WTC11 (cell line): ENCODE measurements at regions not wholly inside any gene's neighbourhood (a gene's known extent, or its start where the extent isn't known, plus 50 kb on each side); places are given as distances from the start of the nearest gene placed in this dataset.
"Not testable (repeated sequence)": the region's sequence is repeated elsewhere in the genome, so short reads cannot be mapped to it uniquely, and the experiment has no call there.

Experiments used
- ESRRA ChIP-seq: sonication (generic); formaldehyde crosslinking; IDR thresholded peaks from 2 replicates; pipeline ENCODE4 v1.8.1; 2022; ENCODE audit warnings: mild to moderate bottlenecking, missing genetic modification reagents, borderline replicate concordance
- GABPB1 ChIP-seq: sonication (generic); formaldehyde crosslinking; IDR thresholded peaks from 2 replicates; pipeline ENCODE4 v1.8.1; 2023; ENCODE audit warnings: mild to moderate bottlenecking, missing genetic modification reagents
- MXD4 ChIP-seq: fragments of 250-450 bp; sonication (Bioruptor Pico); IDR thresholded peaks from 2 replicates; pipeline ENCODE4 v1.8.0; 2021; ENCODE audit warnings: mild to moderate bottlenecking, moderate library complexity, borderline replicate concordance
- NR2C2 ChIP-seq: sonication (generic); formaldehyde crosslinking; IDR thresholded peaks from 2 replicates; pipeline ENCODE4 v1.8.0; 2022; ENCODE audit warnings: mild to moderate bottlenecking, missing genetic modification reagents
- RELA ChIP-seq: sonication (generic); formaldehyde crosslinking; IDR thresholded peaks from 2 replicates; pipeline ENCODE4 v1.8.1; 2022; ENCODE audit warnings: missing genetic modification reagents, mild to moderate bottlenecking, borderline replicate concordance
- TEAD1 ChIP-seq: sonication (generic); formaldehyde crosslinking; IDR thresholded peaks from 2 replicates; pipeline ENCODE4 v1.8.0; 2022; ENCODE audit warnings: mild to moderate bottlenecking, missing genetic modification reagents
- ZNF263 ChIP-seq: sonication (generic); formaldehyde crosslinking; IDR thresholded peaks from 2 replicates; pipeline ENCODE4 v1.8.1; 2022; ENCODE audit warnings: low read depth, mild to moderate bottlenecking, moderate library complexity, missing genetic modification reagents
- TF ChIP-seq, protein P1 (sequence below): fragments of 200-600 bp; IDR thresholded peaks from 2 replicates; pipeline ENCODE4 v1.8.0; 2022; ENCODE audit warnings: antibody characterized with exemption
- TF ChIP-seq, protein P2 (sequence below): sonication (generic); formaldehyde crosslinking; IDR thresholded peaks from 2 replicates; pipeline ENCODE4 v1.8.1; 2023; ENCODE audit warnings: mild to moderate bottlenecking, missing genetic modification reagents, moderate library complexity
- TF ChIP-seq, protein P3 (sequence below): sonication (generic); formaldehyde crosslinking; IDR thresholded peaks from 2 replicates; pipeline ENCODE4 v1.8.1; 2022; ENCODE audit warnings: low read depth, missing genetic modification reagents, borderline replicate concordance
- TF ChIP-seq, protein P4 (sequence below): sonication (generic); formaldehyde crosslinking; conservative IDR thresholded peaks from 2 replicates; pipeline ENCODE4 v1.8.1; 2022; ENCODE audit warnings: mild to moderate bottlenecking, missing genetic modification reagents
- TF ChIP-seq, protein P5 (sequence below): fragments of 250-450 bp; sonication (Bioruptor Pico); IDR thresholded peaks from 2 replicates; pipeline ENCODE4 v1.9.0; 2021; ENCODE audit warnings: moderate library complexity, mild to moderate bottlenecking, inconsistent platforms, borderline replicate concordance

DNA sequence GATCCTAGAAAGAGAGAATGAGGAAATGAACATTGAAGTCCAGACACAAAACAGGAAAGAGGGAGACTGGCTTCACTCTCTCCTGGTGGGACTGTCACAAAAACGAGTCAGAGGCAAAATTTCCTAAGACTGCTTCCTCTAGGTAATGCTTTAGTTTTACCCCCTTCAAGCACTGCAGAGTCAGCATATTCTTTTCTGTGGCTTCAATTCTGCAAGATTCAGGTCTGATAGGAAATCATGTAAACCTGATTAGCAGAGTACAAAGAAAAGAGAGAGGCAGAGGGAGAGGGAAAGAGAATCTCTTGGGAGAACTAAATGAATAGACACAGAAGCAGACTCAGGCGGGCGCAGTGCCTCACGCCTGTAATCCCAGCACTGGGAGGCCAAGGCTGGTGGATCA lies 145.7 kb upstream of the VKORC1L1 start:
- TF ChIP-seq, protein P1, sequence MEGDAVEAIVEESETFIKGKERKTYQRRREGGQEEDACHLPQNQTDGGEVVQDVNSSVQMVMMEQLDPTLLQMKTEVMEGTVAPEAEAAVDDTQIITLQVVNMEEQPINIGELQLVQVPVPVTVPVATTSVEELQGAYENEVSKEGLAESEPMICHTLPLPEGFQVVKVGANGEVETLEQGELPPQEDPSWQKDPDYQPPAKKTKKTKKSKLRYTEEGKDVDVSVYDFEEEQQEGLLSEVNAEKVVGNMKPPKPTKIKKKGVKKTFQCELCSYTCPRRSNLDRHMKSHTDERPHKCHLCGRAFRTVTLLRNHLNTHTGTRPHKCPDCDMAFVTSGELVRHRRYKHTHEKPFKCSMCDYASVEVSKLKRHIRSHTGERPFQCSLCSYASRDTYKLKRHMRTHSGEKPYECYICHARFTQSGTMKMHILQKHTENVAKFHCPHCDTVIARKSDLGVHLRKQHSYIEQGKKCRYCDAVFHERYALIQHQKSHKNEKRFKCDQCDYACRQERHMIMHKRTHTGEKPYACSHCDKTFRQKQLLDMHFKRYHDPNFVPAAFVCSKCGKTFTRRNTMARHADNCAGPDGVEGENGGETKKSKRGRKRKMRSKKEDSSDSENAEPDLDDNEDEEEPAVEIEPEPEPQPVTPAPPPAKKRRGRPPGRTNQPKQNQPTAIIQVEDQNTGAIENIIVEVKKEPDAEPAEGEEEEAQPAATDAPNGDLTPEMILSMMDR: not testable (repeated sequence)
- TF ChIP-seq, protein P2, sequence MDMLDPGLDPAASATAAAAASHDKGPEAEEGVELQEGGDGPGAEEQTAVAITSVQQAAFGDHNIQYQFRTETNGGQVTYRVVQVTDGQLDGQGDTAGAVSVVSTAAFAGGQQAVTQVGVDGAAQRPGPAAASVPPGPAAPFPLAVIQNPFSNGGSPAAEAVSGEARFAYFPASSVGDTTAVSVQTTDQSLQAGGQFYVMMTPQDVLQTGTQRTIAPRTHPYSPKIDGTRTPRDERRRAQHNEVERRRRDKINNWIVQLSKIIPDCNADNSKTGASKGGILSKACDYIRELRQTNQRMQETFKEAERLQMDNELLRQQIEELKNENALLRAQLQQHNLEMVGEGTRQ: not testable (repeated sequence)
- TF ChIP-seq ESRRA (CRISPR knock-in tag); TEAD1 (CRISPR knock-in tag); ZNF263 (CRISPR knock-in tag); MXD4 (CRISPR knock-in tag); GABPB1; RELA; NR2C2 (CRISPR knock-in tag): not testable (repeated sequence)
- TF ChIP-seq, protein P3, sequence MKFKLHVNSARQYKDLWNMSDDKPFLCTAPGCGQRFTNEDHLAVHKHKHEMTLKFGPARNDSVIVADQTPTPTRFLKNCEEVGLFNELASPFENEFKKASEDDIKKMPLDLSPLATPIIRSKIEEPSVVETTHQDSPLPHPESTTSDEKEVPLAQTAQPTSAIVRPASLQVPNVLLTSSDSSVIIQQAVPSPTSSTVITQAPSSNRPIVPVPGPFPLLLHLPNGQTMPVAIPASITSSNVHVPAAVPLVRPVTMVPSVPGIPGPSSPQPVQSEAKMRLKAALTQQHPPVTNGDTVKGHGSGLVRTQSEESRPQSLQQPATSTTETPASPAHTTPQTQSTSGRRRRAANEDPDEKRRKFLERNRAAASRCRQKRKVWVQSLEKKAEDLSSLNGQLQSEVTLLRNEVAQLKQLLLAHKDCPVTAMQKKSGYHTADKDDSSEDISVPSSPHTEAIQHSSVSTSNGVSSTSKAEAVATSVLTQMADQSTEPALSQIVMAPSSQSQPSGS (CRISPR knock-in tag): not testable (repeated sequence)
- TF ChIP-seq, protein P4, sequence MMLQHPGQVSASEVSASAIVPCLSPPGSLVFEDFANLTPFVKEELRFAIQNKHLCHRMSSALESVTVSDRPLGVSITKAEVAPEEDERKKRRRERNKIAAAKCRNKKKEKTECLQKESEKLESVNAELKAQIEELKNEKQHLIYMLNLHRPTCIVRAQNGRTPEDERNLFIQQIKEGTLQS: not testable (repeated sequence)
- TF ChIP-seq, protein P5, sequence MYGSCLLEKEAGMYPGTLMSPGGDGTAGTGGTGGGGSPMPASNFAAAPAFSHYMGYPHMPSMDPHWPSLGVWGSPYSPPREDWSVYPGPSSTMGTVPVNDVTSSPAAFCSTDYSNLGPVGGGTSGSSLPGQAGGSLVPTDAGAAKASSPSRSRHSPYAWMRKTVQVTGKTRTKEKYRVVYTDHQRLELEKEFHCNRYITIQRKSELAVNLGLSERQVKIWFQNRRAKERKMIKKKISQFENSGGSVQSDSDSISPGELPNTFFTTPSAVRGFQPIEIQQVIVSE (CRISPR knock-in tag): not testable (repeated sequence)
